Caco-2 (cell line): ENCODE measurements at regions not wholly inside any gene's neighbourhood (a gene's known extent, or its start where the extent isn't known, plus 50 kb on each side); places are given as distances from the start of the nearest gene placed in this dataset.

ENCODE experiments used
- BruUV-seq: library from RNA; stranded (reverse); fragments of 400-500 nt; replicated peaks from 2 replicates; lab custom pipeline; 2021; lab: Mats Ljungman, UMichigan
- CTCF ChIA-PET: fragments of 300-600 bp; sonication (Branson Sonifier 250); formaldehyde crosslinking; loops from one replicate; lab custom pipeline; 2022; ENCODE audit warnings: antibody characterized with exemption; lab: Charles Lee
- POLR2A ChIA-PET: fragments of 300-600 bp; sonication (Branson Sonifier 250); formaldehyde crosslinking; loops from one replicate; lab custom pipeline; 2022; ENCODE audit warnings: antibody characterized with exemption; lab: Charles Lee
- DNase-seq, 2 experiments: peaks; one replicate each; pipeline versions ENCODE4 v3.0.0 to v3.0.0-alpha.2; 2020 to 2022
- H3K27me3 ChIP-seq: replicated peaks from 2 replicates; pipeline ENCODE4 v1.6.0; 2011; ENCODE audit warnings: low read length; ENCODE audit not compliant: control insufficient read depth, insufficient read depth
- H3K36me3 ChIP-seq: 2 replicates; pipeline ENCODE4 v1.5.1; 2011; ENCODE audit warnings: low read length; ENCODE audit not compliant: control insufficient read depth, insufficient read depth
- H3K4me1 ChIP-seq: fragments of 250-450 bp; sonication (Bioruptor Pico); 2 replicates; pipeline ENCODE4 v1.5.1; 2020; ENCODE audit warnings: mild to moderate bottlenecking
- H3K4me3 ChIP-seq: 2 replicates; pipeline ENCODE4 v1.5.1; 2011; ENCODE audit warnings: low read depth, mild to moderate bottlenecking, control low read depth, low read length
- H3K9me3 ChIP-seq: fragments of 250-450 bp; sonication (Bioruptor Pico); 2 replicates; pipeline ENCODE4 v1.5.1; 2020; ENCODE audit warnings: mild to moderate bottlenecking, moderate library complexity
- H3K27ac Mint-ChIP-seq: one replicate; pipeline ENCODE4 v1.8.0; 2022; ENCODE audit warnings: mixed read lengths; ENCODE audit not compliant: unreplicated experiment
- H3K27me3 Mint-ChIP-seq: one replicate; pipeline ENCODE4 v1.8.0; 2022; ENCODE audit warnings: mixed read lengths; ENCODE audit not compliant: insufficient read depth, unreplicated experiment
- H3K36me3 Mint-ChIP-seq: one replicate; pipeline ENCODE4 v1.8.0; 2022; ENCODE audit warnings: mild to moderate bottlenecking, mixed read lengths; ENCODE audit not compliant: insufficient read depth, unreplicated experiment
- H3K4me1 Mint-ChIP-seq: one replicate; pipeline ENCODE4 v1.8.0; 2022; ENCODE audit warnings: low read depth, mixed read lengths; ENCODE audit not compliant: unreplicated experiment
- H3K4me3 Mint-ChIP-seq: one replicate; pipeline ENCODE4 v1.8.0; 2022; ENCODE audit warnings: mild to moderate bottlenecking, moderate library complexity, mixed read lengths; ENCODE audit not compliant: unreplicated experiment
- H3K9me3 Mint-ChIP-seq: one replicate; pipeline ENCODE4 v1.8.0; 2022; ENCODE audit warnings: mixed read lengths; ENCODE audit not compliant: unreplicated experiment
- intact Hi-C: fragments of 100-400 bp; cut with micrococcal nuclease; formaldehyde crosslinking; loops from one replicate; pipeline ENCODE4 v1.10.0; 2022; ENCODE audit not compliant: unreplicated experiment
- TF ChIP-seq, protein P1 (sequence below), 2 experiments: fragments of 200-600 bp in 1 of 2; IDR thresholded peaks; 1 replicate in 1 of 2; 2 replicates in 1 of 2; pipeline versions ENCODE4 v1.5.1 to v1.8.0; 2011 to 2022; ENCODE audit warnings: antibody characterized with exemption in 1 of 2, control low read depth in 1 of 2, inconsistent platforms in 1 of 2, low read depth in 1 of 2, low read length in 1 of 2, mild to moderate bottlenecking in 1 of 2, moderate library complexity in 1 of 2; ENCODE audit not compliant: insufficient read depth in 1 of 2, severe bottlenecking in 1 of 2, unreplicated experiment in 1 of 2

DNA sequence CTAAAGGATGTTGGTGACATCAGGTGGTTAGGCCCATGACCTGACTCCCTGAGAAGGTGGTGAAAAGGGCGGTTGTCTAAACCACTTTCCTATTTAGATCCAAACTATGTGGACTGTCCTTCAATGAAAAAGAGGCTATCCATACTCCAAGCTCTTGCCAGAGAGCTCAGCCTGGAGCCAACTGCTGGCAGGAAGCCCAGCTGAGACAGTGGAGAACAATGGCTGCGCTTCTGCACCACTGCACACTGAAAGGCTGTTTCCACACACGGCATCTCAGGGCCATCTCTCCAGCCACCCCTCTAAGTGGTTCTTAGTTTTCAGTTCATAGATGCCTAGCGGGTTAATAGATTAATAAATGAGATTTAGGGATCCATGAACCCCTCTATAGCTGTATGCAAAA, 488.8 kb upstream of the ZMIZ1 start:
- CTCF ChIA-PET: no interaction called here

DNA sequence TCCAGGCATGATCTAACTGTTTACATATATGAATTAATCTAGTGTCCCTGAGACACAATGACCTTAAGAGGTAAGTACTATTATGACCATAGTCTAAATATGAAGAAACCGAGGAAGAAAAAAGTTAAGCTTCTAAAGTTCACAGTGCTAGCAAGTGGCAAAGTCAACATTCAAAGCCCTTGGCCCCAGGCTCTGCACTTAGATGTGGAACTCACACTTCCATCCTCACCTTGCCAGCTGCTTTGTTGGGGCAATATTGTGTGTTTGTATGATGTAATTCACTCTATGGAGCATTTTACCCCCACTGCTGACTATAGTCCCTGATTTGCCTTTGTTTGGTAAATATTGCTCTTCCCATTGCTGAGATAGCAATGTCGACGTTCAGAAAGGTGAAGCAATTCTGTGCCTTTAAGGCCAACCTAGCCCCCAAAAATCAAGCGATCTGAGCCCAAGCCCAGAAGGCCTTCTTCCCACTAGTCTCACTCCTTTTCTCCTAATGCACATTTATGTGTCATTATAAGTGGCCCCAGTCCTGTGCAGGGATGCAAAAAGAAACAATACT, 487.6 kb upstream of the ZMIZ1 start:
- peaks cover 17% of the 10 kb centered on the region for H3K4me1 ChIP-seq
- H3K9me3 ChIP-seq: no peaks in the 10 kb centered on the region
- BruUV-seq: no TSS peak

More for the DNA sequence above, 488.8 kb upstream of the ZMIZ1 start:
- peaks cover 5% of the 10 kb centered on the region for H3K4me1 ChIP-seq
- Mint-ChIP-seq H3K36me3 (no peaks in the 10 kb centered on the region), H3K4me3 (no peak overlapping the region), H3K4me1 (peaks cover 15% of the 10 kb centered on the region), H3K27ac (no peak overlapping the region), H3K9me3 (peaks cover 12% of the 10 kb centered on the region), H3K27me3 (no peaks in the 10 kb centered on the region)
- TF ChIP-seq, protein P1, sequence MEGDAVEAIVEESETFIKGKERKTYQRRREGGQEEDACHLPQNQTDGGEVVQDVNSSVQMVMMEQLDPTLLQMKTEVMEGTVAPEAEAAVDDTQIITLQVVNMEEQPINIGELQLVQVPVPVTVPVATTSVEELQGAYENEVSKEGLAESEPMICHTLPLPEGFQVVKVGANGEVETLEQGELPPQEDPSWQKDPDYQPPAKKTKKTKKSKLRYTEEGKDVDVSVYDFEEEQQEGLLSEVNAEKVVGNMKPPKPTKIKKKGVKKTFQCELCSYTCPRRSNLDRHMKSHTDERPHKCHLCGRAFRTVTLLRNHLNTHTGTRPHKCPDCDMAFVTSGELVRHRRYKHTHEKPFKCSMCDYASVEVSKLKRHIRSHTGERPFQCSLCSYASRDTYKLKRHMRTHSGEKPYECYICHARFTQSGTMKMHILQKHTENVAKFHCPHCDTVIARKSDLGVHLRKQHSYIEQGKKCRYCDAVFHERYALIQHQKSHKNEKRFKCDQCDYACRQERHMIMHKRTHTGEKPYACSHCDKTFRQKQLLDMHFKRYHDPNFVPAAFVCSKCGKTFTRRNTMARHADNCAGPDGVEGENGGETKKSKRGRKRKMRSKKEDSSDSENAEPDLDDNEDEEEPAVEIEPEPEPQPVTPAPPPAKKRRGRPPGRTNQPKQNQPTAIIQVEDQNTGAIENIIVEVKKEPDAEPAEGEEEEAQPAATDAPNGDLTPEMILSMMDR (IDR thresholded peaks at IDR 0.05; ENCODE audit: insufficient read depth in 1 of 2, low read depth in 1 of 2, low read length in 1 of 2, severe bottlenecking in 1 of 2, unreplicated experiment in 1 of 2): no peak
- POLR2A ChIA-PET: no interaction called here
- intact Hi-C loops: no loop called here
- no peak for DNase-seq
- no peaks in the 10 kb centered on the region for H3K9me3 ChIP-seq
- no TSS peak for BruUV-seq
- no peak overlapping the region for H3K4me3 ChIP-seq
- H3K36me3 ChIP-seq: no peaks in the 10 kb centered on the region
- no peaks in the 10 kb centered on the region for H3K27me3 ChIP-seq

DNA sequence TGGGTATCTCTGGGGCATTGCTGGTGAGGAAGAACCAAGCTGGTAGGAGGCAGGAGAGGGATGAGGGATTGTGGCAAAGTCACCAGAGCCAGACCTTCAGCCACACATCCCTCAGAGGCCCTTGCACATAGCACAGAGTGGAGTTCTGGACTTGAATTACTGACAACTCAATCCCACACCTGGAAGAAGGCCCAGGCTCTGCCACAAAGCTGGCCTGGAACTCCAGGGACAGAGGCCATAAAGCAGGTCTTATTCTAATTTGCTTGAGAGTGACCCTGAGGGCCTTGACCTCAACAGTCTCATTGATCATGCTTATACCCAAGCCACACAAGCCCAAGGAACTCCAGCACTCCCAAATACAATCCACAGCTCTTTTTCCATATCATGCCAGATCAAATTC, 486.2 kb upstream of the ZMIZ1 start:
- H3K36me3 ChIP-seq: no peaks in the 10 kb centered on the region
- H3K9me3 ChIP-seq: no peaks in the 10 kb centered on the region
- no peaks in the 10 kb centered on the region for H3K36me3 Mint-ChIP-seq
- intact Hi-C loops: no loop called here
- ChIA-PET POLR2A (no interaction called here), CTCF (no interaction called here)
- TF ChIP-seq, protein P1 (IDR thresholded peaks at IDR 0.05; ENCODE audit: insufficient read depth in 1 of 2, low read depth in 1 of 2, low read length in 1 of 2, severe bottlenecking in 1 of 2, unreplicated experiment in 1 of 2): no peak
- H3K27ac Mint-ChIP-seq: no peak overlapping the region
- H3K4me3 ChIP-seq: no peak overlapping the region
- no peaks in the 10 kb centered on the region for H3K27me3 Mint-ChIP-seq
- H3K9me3 Mint-ChIP-seq: peaks cover 12% of the 10 kb centered on the region
- H3K27me3 ChIP-seq: no peaks in the 10 kb centered on the region
- no peak for DNase-seq
- no TSS peak for BruUV-seq
- peaks cover 29% of the 10 kb centered on the region for H3K4me1 ChIP-seq
- no peak overlapping the region for H3K4me3 Mint-ChIP-seq
- peaks cover 15% of the 10 kb centered on the region for H3K4me1 Mint-ChIP-seq

More for the DNA sequence above, 487.6 kb upstream of the ZMIZ1 start:
- ChIA-PET POLR2A (no interaction called here), CTCF (no interaction called here)
- no peak overlapping the region for H3K4me3 Mint-ChIP-seq
- peaks cover 15% of the 10 kb centered on the region for H3K4me1 Mint-ChIP-seq
- intact Hi-C loops: no loop called here
- H3K27me3 ChIP-seq: no peaks in the 10 kb centered on the region
- no peaks in the 10 kb centered on the region for H3K36me3 Mint-ChIP-seq
- no peak overlapping the region for H3K27ac Mint-ChIP-seq
- H3K27me3 Mint-ChIP-seq: no peaks in the 10 kb centered on the region
- peaks cover 12% of the 10 kb centered on the region for H3K9me3 Mint-ChIP-seq
- TF ChIP-seq, protein P1 (IDR thresholded peaks at IDR 0.05; ENCODE audit: insufficient read depth in 1 of 2, low read depth in 1 of 2, low read length in 1 of 2, severe bottlenecking in 1 of 2, unreplicated experiment in 1 of 2): no peak
- H3K4me3 ChIP-seq: no peak overlapping the region
- H3K36me3 ChIP-seq: no peaks in the 10 kb centered on the region
- DNase-seq: no peak
